G401 (cell line): ENCODE measurements at regions not wholly inside any gene's neighbourhood (a gene's known extent, or its start where the extent isn't known, plus 50 kb on each side); places are given as distances from the start of the nearest gene placed in this dataset.

Source experiments
- DNase-seq: peaks from one replicate; pipeline ENCODE4 v3.0.0-alpha.2; 2015; ENCODE audit warnings: low spot score
- in situ Hi-C: cut with HindIII; loops from 2 replicates; pipeline ENCODE4 v1.10.0; 2016; ENCODE audit warnings: low sequenced_read_pairs, mixed read lengths

- no peak for DNase-seq
- in situ Hi-C loops, result no loop called here
Observed at GRCh38 chr10:128759174-128759573, 633.0 kb upstream of the MKI67 start.

- in situ Hi-C loops, result no loop called here
- DNase-seq, result no peak
Observed at GRCh38 chr10:128763588-128763987, 637.4 kb upstream of the MKI67 start.

- in situ Hi-C loops, result no loop called here
- no peak for DNase-seq
Observed at GRCh38 chr10:128764190-128764589, 638.0 kb upstream of the MKI67 start.

DNA sequence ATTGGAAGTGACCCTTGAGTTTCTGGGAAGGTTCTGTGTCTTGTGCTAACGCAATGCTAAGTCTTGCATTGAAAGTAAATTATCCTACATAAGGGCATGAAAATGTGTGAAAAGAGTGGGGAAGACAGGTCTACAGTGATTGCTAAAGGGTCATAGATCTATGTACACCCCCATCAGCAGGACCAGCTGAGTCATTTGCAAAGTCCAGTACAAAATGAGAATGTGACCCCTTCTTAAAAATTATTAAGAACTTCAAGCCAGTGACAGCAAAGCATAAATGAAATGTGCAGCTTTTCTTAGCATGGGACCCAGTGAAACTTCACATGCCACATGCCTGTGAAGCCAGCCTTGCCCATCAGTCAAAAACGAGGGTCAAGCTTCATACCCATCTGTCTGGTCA lies 640.7 kb upstream of the MKI67 start:
- DNase-seq, result no peak
- in situ Hi-C loops, result no loop called here

- no peak for DNase-seq
- in situ Hi-C loops, result no loop called here
Observed at GRCh38 chr10:128774979-128775378, 648.8 kb upstream of the MKI67 start.

GRCh38 chr10:128775743-128776142 lies 649.5 kb upstream of the MKI67 start:
- DNase-seq, result no peak
- in situ Hi-C loops, result no loop called here

DNA sequence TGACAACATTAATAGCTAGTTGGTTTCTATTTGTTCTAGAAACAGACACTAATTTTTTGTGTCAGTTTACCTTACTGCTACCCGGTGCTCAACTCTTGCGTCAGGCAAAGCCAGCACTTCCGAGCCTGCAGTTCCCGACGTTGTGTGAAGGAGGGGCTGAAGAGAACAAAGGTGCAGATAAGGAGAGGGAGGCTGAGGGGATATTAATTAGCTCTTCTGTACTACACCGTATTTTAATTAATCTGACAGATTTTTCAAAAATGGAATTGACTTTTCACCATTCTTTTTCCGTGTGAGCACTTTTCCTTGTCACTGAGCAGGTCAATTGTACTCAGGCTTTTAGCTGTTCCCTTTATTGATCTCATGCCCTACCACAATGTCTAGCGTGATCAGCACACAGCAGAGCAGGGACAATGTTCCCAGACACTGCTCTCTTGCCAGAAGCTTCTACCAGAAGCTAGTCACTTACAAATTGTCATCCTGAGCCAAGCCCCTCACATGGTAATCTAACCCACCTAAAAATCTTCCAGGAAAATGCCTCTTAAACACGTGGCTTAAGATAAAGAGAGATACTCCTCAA lies 650.5 kb upstream of the MKI67 start:
- in situ Hi-C loops, result no loop called here
- DNase-seq, result no peak

- in situ Hi-C loops, result no loop called here
- DNase-seq, result no peak
Observed at GRCh38 chr10:128777342-128777741, 651.1 kb upstream of the MKI67 start.

GRCh38 chr10:128779416-128779815 lies 653.2 kb upstream of the MKI67 start:
- in situ Hi-C loops, result no loop called here
- no peak for DNase-seq

- DNase-seq, result no peak
- in situ Hi-C loops, result no loop called here
Observed at GRCh38 chr10:128780156-128780761, 654.0 kb upstream of the MKI67 start.

DNA sequence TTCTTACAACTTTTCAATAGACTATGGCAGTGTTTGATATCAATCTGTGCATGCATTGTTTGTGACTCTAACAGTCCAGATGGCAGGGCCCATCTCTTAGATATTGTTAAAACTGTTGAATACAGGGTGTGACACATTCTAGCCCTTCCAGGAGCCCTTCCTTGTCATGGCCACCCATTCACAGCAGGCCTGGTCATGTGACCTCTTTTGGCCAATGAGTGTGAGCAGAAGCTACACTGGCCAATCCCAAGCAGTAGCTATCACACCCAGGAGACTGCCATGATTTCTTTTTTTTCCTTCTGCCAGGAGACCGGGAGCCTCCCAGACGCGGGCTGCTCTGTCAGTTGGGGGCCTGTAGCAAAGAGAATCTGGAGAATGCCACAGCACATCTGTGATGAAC lies 655.4 kb upstream of the MKI67 start:
- DNase-seq, result no peak

DNA sequence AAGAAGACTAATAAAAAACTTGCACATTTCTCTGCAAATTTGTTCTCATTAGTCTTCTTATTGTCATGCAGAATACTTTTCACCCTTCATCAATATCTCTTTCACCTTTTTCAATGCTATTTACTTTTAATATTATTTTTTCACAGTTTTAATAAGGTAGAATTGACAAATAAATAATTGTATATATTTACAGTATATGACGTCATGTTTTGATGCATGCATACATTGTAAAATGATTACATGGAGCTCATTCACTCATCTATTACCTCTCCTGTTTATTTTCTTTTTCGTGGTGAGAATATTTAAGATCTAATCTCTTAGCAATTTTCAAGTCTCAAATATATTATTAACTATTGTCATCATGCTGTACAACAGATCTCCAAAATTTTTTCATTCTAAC lies 658.2 kb upstream of the MKI67 start:
- no peak for DNase-seq
- in situ Hi-C loops, result no loop called here

More for the DNA sequence above, 655.4 kb upstream of the MKI67 start:
- in situ Hi-C loops, result no loop called here

GRCh38 chr10:128792426-128793140 lies 666.4 kb upstream of the MKI67 start:
- in situ Hi-C loops, result no loop called here
- DNase-seq, result no peak

- in situ Hi-C loops, result no loop called here
- DNase-seq, result no peak
Observed at GRCh38 chr10:128793726-128794655, 667.8 kb upstream of the MKI67 start.

GRCh38 chr10:128796396-128796912 lies 670.2 kb upstream of the MKI67 start:
- no peak for DNase-seq
- in situ Hi-C loops, result no loop called here

DNA sequence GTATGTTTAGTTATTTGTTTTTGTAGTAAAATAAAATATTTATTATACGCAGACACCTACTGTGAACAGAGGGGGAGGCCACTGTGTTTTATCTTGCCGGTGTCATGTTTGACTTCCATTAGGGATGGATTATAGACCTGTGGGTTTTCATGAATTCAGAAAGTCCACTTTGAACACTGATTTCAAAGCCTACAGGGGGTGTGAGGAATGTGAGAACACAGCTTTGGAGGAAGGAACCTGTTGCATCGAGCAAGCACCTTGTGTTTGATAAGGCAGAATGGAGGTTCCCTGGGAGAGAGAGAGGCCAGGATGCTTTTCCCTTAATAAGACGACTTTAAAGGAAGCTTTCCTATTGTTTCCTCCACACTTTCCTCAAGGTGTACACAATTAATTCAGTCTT lies 665.0 kb upstream of the MGMT start:
- no peak for DNase-seq

GRCh38 chr10:128803790-128804189 lies 663.3 kb upstream of the MGMT start:
- no peak for DNase-seq
- in situ Hi-C loops, result no loop called here

More for the DNA sequence above, 665.0 kb upstream of the MGMT start:
- in situ Hi-C loops, result no loop called here

DNA sequence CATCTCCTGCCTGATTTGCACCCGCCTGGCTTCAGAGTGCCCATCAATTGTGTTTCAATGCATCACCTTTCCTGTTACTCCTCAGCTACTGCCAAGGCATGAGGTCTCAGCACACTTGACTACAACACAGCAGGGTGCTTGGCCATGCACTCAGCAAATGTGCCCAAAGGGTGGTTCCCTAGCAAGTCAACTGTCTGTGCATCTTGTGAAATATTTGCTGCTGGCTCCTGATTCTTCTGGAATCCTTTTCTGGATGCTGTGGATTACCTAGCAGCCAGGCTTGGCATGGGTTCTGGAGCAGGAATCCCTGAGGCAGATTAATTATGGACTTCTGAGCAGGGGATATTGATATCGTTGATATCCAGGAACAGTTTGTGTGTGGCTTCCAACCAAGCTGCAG lies 662.6 kb upstream of the MGMT start:
- DNase-seq, result no peak
- in situ Hi-C loops, result no loop called here

GRCh38 chr10:128808921-128809440 lies 658.1 kb upstream of the MGMT start:
- in situ Hi-C loops, result no loop called here
- no peak for DNase-seq
